GM18858 (cell line): ENCODE measurements at regions not wholly inside any gene's neighbourhood (a gene's known extent, or its start where the extent isn't known, plus 50 kb on each side); places are given as distances from the start of the nearest gene placed in this dataset.
"Not testable (repeated sequence)": the region's sequence is repeated elsewhere in the genome, so short reads cannot be mapped to it uniquely, and the experiment has no call there.

Source experiments
- ATAC-seq: cut with Tn5 transposase; IDR thresholded peaks from one replicate; pipeline ENCODE4 v1.9.1; 2021; ENCODE audit not compliant: unreplicated experiment

- no peak for ATAC-seq
Measured at GRCh38 chr6:88458662-88459061, 292.5 kb upstream of the CNR1 start.

GRCh38 chr6:88456221-88456859 lies 290.2 kb upstream of the CNR1 start:
- ATAC-seq: no peak

GRCh38 chr6:88455317-88455716 lies 289.2 kb upstream of the CNR1 start:
- no peak for ATAC-seq

GRCh38 chr6:88454658-88455057 lies 288.5 kb upstream of the CNR1 start:
- ATAC-seq: no peak

DNA sequence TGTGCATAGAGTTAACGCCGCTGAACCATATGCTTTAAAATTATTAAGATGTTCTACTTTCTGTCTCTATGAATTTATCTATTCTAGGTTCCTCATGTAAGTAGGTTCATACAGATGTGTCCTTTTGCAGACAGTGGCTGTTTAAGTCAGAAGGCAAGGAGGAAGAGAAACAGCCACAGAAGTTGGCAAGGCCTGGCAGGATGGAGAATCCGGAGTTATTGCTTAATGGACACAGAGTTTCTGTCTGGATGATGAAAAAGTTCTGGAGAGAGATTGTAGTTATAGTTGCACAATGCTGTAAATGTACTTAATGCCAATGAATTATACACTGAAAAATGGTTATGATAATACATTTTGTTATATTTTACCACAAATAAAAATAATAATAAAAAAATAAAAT lies 283.6 kb upstream of the CNR1 start:
- ATAC-seq: no peak

GRCh38 chr6:88445188-88445965 lies 279.2 kb upstream of the CNR1 start:
- no peak for ATAC-seq

- no peak for ATAC-seq
Measured at GRCh38 chr6:88443554-88443953, 277.4 kb upstream of the CNR1 start.

GRCh38 chr6:88442737-88443136 lies 276.6 kb upstream of the CNR1 start:
- no peak for ATAC-seq

- no peak for ATAC-seq
Measured at GRCh38 chr6:88441346-88441745, 275.2 kb upstream of the CNR1 start.

GRCh38 chr6:88428068-88428467 lies 261.9 kb upstream of the CNR1 start:
- no peak for ATAC-seq

DNA sequence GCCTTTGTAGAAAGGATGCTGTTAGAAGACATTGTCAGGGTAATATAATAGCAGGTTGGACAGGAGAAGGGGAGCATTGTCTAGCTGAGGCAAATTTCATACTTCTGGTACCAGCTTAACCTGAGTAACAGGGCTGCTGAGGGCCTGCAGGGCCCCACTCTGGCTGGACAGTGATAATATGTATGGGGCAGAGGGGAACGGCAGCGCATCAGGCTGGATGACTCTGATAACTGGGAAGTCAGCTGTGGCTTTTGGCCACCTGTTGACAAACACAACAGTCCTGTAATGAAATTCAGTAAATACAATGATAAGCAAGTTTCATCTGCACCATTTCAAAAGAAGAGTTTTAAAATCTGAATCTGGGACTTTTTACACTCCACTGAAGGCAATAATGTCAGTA lies 259.9 kb upstream of the CNR1 start:
- no peak for ATAC-seq

DNA sequence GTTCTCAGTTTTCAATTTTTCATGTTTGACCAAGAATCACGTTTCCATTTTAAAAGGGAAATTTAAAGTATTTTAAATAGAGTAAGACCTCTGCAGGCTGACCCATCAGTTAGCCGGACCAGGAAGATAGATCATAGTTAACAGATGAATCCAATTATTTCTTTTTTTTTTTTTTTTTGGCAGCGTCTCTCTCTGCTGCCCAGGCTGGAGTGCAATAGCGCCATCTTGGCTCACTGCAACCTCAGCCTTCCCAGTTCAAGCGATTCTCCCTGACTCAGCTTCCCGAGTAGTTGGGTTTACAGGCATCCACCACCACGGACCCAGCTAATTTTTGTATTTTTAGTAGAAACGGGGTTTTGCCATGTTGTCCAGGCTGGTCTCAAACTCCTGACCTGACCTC lies 256.7 kb upstream of the CNR1 start:
- ATAC-seq: no peak

- not testable (repeated sequence) for ATAC-seq
Measured at GRCh38 chr6:88420967-88421488, 254.9 kb upstream of the CNR1 start.

GRCh38 chr6:88418921-88419810 lies 253.0 kb upstream of the CNR1 start:
- ATAC-seq: not testable (repeated sequence)

DNA sequence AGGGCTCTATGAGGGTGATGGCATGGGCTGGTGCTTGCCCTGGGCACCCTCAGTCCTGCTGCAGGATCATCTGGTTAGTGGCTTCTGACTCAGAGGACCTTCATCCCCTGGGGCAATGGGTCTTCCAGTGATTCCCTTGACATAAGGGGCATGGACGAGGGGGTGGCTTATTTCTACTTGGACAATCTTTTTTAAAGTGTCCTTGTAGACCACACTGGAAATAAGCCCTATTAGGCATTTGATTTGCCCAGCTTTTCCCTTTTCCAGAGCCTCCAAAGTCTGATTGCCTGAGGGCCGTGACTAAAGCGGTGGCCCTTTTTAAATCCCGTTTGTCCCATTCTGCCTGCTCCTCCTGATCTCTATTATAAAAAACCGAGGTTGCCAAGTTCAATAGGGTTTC lies 251.2 kb upstream of the CNR1 start:
- ATAC-seq: not testable (repeated sequence)

GRCh38 chr6:88413459-88413858 lies 247.3 kb upstream of the CNR1 start:
- no peak for ATAC-seq

DNA sequence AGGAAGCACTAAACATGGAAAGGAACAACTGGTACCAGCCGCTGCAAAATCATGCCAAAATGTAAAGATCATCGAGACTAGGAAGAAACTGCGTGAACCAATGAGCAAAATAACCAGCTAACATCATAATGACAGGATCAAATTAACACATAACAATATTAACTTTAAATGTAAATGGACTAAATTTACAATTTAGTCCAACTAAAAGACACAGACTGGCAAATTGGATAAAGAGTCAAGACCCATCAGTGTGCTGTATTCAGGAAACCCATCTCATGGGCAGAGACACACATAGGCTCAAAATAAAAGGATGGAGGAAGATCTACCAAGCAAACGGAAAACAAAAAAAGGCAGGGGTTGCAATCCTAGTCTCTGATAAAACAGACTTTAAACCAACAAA lies 242.2 kb upstream of the CNR1 start:
- ATAC-seq: not testable (repeated sequence)

- ATAC-seq: not testable (repeated sequence)
Measured at GRCh38 chr6:88406674-88407073, 240.5 kb upstream of the CNR1 start.

DNA sequence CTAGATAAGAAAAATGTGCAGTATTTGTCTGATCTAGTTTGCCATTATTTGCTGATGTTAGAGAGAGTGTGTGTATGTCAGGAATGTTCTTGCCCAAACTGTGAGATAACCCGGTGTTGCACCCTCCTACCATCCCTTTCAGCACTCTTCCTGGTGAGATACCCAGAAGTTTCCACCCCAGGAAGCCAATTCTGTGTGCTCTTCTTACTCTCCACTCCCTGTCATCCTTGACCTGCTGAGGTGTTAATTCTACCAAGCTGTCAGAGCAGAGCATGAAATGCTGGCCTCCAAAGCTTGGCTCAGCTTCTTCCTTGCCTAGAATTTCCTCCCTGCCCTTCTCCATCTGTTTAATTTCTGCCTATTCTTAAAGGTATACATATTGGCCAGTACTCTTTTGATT lies 237.3 kb upstream of the CNR1 start:
- no peak for ATAC-seq

DNA sequence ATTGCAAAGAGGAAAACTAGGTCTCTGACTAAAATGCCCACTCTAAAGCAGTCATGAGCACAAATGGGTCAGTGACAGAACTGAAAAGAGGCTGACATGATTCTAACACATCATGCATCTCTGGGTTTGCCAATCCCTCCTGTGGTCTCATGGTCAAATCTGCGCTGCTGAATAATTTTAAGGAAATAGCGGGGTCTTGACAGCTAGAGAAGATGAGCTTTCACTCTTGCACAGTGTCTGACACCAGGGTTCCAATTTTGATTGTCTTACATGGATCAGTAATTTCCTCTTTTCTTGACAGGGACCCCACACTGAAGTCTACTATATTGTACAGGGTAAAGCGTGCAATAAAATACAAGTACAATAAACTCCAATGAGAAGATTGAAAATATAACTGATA lies 236.8 kb upstream of the CNR1 start:
- ATAC-seq: no peak

GRCh38 chr6:88390998-88391397 lies 224.9 kb upstream of the CNR1 start:
- ATAC-seq: not testable (repeated sequence)
